Loucy (cell line): ENCODE measurements at regions not wholly inside any gene's neighbourhood (a gene's known extent, or its start where the extent isn't known, plus 50 kb on each side); places are given as distances from the start of the nearest gene placed in this dataset.
"Not testable (repeated sequence)": the region's sequence is repeated elsewhere in the genome, so short reads cannot be mapped to it uniquely, and the experiment has no call there.

Source experiments
- EZH2phosphoT487 ChIP-seq: fragments of 200-600 bp; IDR thresholded peaks from 2 replicates; pipeline ENCODE4 v1.6.1; 2018; ENCODE audit warnings: antibody characterized with exemption, mild to moderate bottlenecking, moderate library complexity, borderline replicate concordance
- TF ChIP-seq, protein P1 (sequence below): fragments of 200-600 bp; sonication (generic); conservative IDR thresholded peaks from 2 replicates; pipeline ENCODE4 v1.5.1; 2014; ENCODE audit warnings: mild to moderate bottlenecking, antibody characterized with exemption, low read length

DNA sequence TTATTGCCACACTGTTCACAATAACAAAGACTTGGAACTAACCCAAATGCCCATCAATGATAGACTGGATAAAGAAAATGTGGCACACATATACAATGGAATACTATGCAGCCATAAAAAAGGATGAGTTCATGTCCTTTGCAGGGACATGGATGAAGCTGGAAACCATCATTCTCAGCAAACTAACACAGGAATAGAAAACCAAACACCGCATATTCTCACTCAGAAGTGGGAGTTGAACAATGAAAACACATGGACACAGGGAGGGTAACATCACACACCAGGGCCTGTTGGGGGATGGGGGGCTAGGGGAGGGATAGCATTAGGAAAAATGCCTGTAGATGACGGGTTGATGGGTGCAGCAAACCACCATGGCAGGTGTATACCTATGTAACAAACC, 76.5 kb upstream of the SLC35F3 start:
- TF ChIP-seq, protein P1, sequence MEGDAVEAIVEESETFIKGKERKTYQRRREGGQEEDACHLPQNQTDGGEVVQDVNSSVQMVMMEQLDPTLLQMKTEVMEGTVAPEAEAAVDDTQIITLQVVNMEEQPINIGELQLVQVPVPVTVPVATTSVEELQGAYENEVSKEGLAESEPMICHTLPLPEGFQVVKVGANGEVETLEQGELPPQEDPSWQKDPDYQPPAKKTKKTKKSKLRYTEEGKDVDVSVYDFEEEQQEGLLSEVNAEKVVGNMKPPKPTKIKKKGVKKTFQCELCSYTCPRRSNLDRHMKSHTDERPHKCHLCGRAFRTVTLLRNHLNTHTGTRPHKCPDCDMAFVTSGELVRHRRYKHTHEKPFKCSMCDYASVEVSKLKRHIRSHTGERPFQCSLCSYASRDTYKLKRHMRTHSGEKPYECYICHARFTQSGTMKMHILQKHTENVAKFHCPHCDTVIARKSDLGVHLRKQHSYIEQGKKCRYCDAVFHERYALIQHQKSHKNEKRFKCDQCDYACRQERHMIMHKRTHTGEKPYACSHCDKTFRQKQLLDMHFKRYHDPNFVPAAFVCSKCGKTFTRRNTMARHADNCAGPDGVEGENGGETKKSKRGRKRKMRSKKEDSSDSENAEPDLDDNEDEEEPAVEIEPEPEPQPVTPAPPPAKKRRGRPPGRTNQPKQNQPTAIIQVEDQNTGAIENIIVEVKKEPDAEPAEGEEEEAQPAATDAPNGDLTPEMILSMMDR = not testable (repeated sequence)
- TF ChIP-seq EZH2phosphoT487 = not testable (repeated sequence)
